ENCODE measurements at regions not wholly inside any gene's neighbourhood (a gene's known extent, or its start where the extent isn't known, plus 50 kb on each side); places are given as distances from the start of the nearest gene placed in this dataset.

- in situ Hi-C loops (cut with HindIII; ENCODE audit: extremely low pct_ligation_motif_present, low pct_unique_long_range_greater_than_20kb), result no loop called here
- no peaks in the 10 kb centered on the region for H3K27me3 ChIP-seq (ENCODE audit: control insufficient read depth in 1 of 2, insufficient read depth in 2 of 2, low read length in 2 of 2)
- no peaks in the 10 kb centered on the region for H3K36me3 ChIP-seq (replicated peaks in 1 of 2; ENCODE audit: control insufficient read depth in 1 of 2, insufficient read depth in 2 of 2, low read length in 2 of 2)
- CTCF ChIA-PET (ENCODE audit: low intra/inter-chr PET ratio, low total read pairs), result no interaction called here
- TF ChIP-seq ZNF574 (CRISPR knock-in tag; IDR thresholded peaks at IDR 0.05), result no peak
- TF ChIP-seq SMAD9 (CRISPR knock-in tag; IDR thresholded peaks at IDR 0.05), result no peak
- no peak for TF ChIP-seq USF2 (IDR thresholded peaks at IDR 0.05; ENCODE audit: low read depth, low read length)
- TF ChIP-seq USF2 (CRISPR knock-in tag; IDR thresholded peaks at IDR 0.05; ENCODE audit: borderline replicate concordance), result no peak
- TF ChIP-seq NFYB (CRISPR knock-in tag; IDR thresholded peaks at IDR 0.05), result no peak
- TF ChIP-seq MLXIP (CRISPR knock-in tag; IDR thresholded peaks at IDR 0.05; ENCODE audit: borderline replicate concordance), result no peak
- TF ChIP-seq GLI4 (CRISPR knock-in tag; IDR thresholded peaks at IDR 0.05; ENCODE audit: borderline replicate concordance), result no peak
- no peak for TF ChIP-seq HOXA3 (CRISPR knock-in tag; IDR thresholded peaks at IDR 0.05)
- TF ChIP-seq TBL1XR1 (IDR thresholded peaks at IDR 0.05; ENCODE audit: borderline replicate concordance, low read length, partially characterized antibody), result no peak
- no peak for TF ChIP-seq NR2C2 (CRISPR knock-in tag; IDR thresholded peaks at IDR 0.05; ENCODE audit: borderline replicate concordance)
- no peak for TF ChIP-seq NFATC3 (CRISPR knock-in tag; IDR thresholded peaks at IDR 0.05)
- no peak for TF ChIP-seq E2F1 (CRISPR knock-in tag; IDR thresholded peaks at IDR 0.05)
- no peak for FAIRE-seq
- no peak for DNase-seq (ENCODE audit: low spot score)
- H3K9ac ChIP-seq (ENCODE audit: insufficient read depth, low read depth, low read length), result no peak overlapping the region
- no peaks in the 10 kb centered on the region for H3K9me3 ChIP-seq (ENCODE audit: low read length)
- no peaks in the 10 kb centered on the region for H3K4me1 ChIP-seq (ENCODE audit: insufficient read depth, low read length)
- no peak overlapping the region for H3K27ac ChIP-seq (ENCODE audit: extremely low read length, insufficient read depth, low read length)
- H3K4me2 ChIP-seq (ENCODE audit: low read depth, low read length), result no peak overlapping the region
- ATAC-seq, result no peak
- POLR2A ChIA-PET, result no interaction called here
- no peaks in the 10 kb centered on the region for H4K20me1 ChIP-seq (ENCODE audit: insufficient read depth, low read length)
- H3K4me3 ChIP-seq (replicated peaks in 1 of 3; ENCODE audit: insufficient read depth in 1 of 3, low read depth in 2 of 3, low read length in 3 of 3), result no peak overlapping the region
- no peak overlapping the region for H2AFZ ChIP-seq (ENCODE audit: low read length)
- 3% methylated on average over 3 of the region's 3 CpGs for WGBS (ENCODE audit: low lambda C conversion rate)
- intact Hi-C loops (cut with micrococcal nuclease; ENCODE audit: unreplicated experiment), result no loop called here
- BruUV-seq (replicated peaks), result no TSS peak
- H3K79me2 ChIP-seq (ENCODE audit: insufficient read depth, low read length), result no peaks in the 10 kb centered on the region
Measured at GRCh38 chr4:177001271-177002175, 208.8 kb upstream of the VEGFC start.
